OCI-LY7 (cell line): ENCODE measurements at regions not wholly inside any gene's neighbourhood (a gene's known extent, or its start where the extent isn't known, plus 50 kb on each side); places are given as distances from the start of the nearest gene placed in this dataset.

ENCODE experiments used
- BruUV-seq: library from RNA; stranded (reverse); fragments of 400-500 nt; replicated peaks from 2 replicates; lab custom pipeline; 2021; lab: Mats Ljungman, UMichigan
- CTCF ChIA-PET: fragments of 300-600 bp; sonication (Branson Sonifier 250); formaldehyde crosslinking; loops from one replicate; lab custom pipeline; 2022; ENCODE audit warnings: antibody characterized with exemption; ENCODE audit not compliant: unreplicated experiment; lab: Charles Lee
- POLR2A ChIA-PET: fragments of 300-600 bp; sonication (Branson Sonifier 250); formaldehyde crosslinking; loops from one replicate; lab custom pipeline; 2022; ENCODE audit warnings: antibody characterized with exemption; lab: Charles Lee
- DNase-seq: peaks from one replicate; pipeline ENCODE4 v3.0.0-alpha.2; 2015; ENCODE audit warnings: low spot score
- H2AFZ ChIP-seq: fragments of 200-600 bp; sonication (generic), shearing (Covaris generic); 2 replicates; pipeline ENCODE4 v1.6.1; 2014; ENCODE audit warnings: mild to moderate bottlenecking, antibody characterized with exemption, low read length, moderate library complexity
- H3K27ac ChIP-seq: fragments of 200-600 bp; sonication (generic); 2 replicates; pipeline ENCODE4 v1.5.1; 2014; ENCODE audit warnings: mixed run types, low read depth, mild to moderate bottlenecking, moderate library complexity, low read length, inconsistent platforms; ENCODE audit not compliant: poor library complexity, severe bottlenecking
- H3K36me3 ChIP-seq: fragments of 200-600 bp; sonication (generic); 2 replicates; pipeline ENCODE4 v1.6.1; 2014; ENCODE audit warnings: mild to moderate bottlenecking, antibody characterized with exemption, low read length, moderate library complexity, mixed read lengths; ENCODE audit not compliant: insufficient read depth
- H3K4me1 ChIP-seq: fragments of 200-600 bp; sonication (generic); 2 replicates; pipeline ENCODE4 v1.5.1; 2014; ENCODE audit warnings: mild to moderate bottlenecking, low read length; ENCODE audit not compliant: insufficient read depth, poor library complexity, severe bottlenecking
- H3K4me2 ChIP-seq: fragments of 200-600 bp; sonication (generic); 2 replicates; pipeline ENCODE4 v1.6.1; 2014; ENCODE audit warnings: mild to moderate bottlenecking, low read length
- H3K4me3 ChIP-seq: fragments of 200-600 bp; sonication (generic); 2 replicates; pipeline ENCODE4 v1.5.1; 2014; ENCODE audit warnings: mild to moderate bottlenecking, low read depth, low read length; ENCODE audit not compliant: poor library complexity, severe bottlenecking
- H3K79me2 ChIP-seq: fragments of 200-600 bp; sonication (generic); 2 replicates; pipeline ENCODE4 v1.6.1; 2016; ENCODE audit warnings: low read depth, mild to moderate bottlenecking, low read length, moderate library complexity, mixed read lengths; ENCODE audit not compliant: insufficient read depth
- H3K9me2 ChIP-seq: fragments of 200-600 bp; sonication (generic); 2 replicates; pipeline ENCODE4 v1.6.1; 2016; ENCODE audit warnings: mild to moderate bottlenecking, low read length, mixed read lengths; ENCODE audit not compliant: insufficient read depth
- H3K9me3 ChIP-seq: fragments of 200-600 bp; sonication (generic); 2 replicates; pipeline ENCODE4 v1.6.1; 2014; ENCODE audit warnings: mild to moderate bottlenecking, mixed run types, low read length, mixed read lengths
- H4K20me1 ChIP-seq: fragments of 200-600 bp; sonication (generic); 2 replicates; pipeline ENCODE4 v1.6.1; 2014; ENCODE audit warnings: mild to moderate bottlenecking, antibody characterized with exemption, low read length, moderate library complexity, mixed read lengths; ENCODE audit not compliant: insufficient read depth
- CTCF ChIP-seq: fragments of 200-600 bp; sonication (generic); conservative IDR thresholded peaks from 2 replicates; pipeline ENCODE4 v1.5.1; 2014; ENCODE audit warnings: mild to moderate bottlenecking, antibody characterized with exemption, low read length, moderate library complexity, mixed read lengths
- EZH2phosphoT487 ChIP-seq: fragments of 200-600 bp; sonication (generic); IDR thresholded peaks from 2 replicates; pipeline ENCODE4 v1.6.1; 2018; ENCODE audit warnings: low read depth, borderline replicate concordance, mild to moderate bottlenecking, mixed run types, antibody characterized with exemption, low read length, moderate library complexity, mixed read lengths
- intact Hi-C: fragments of 100-400 bp; cut with micrococcal nuclease; formaldehyde crosslinking; loops from one replicate; pipeline ENCODE4 v1.10.0; 2022; ENCODE audit not compliant: unreplicated experiment

GRCh38 chr3:120846073-120846472 lies 61.9 kb upstream of the STXBP5L start:
- TF ChIP-seq CTCF = no peak
- no peak for TF ChIP-seq EZH2phosphoT487
- Histone ChIP-seq H4K20me1 (no peaks in the 10 kb centered on the region), H3K4me1 (no peaks in the 10 kb centered on the region), H3K79me2 (no peaks in the 10 kb centered on the region), H3K9me2 (no peaks in the 10 kb centered on the region), H3K4me2 (no peak overlapping the region), H3K9me3 (no peaks in the 10 kb centered on the region), H2AFZ (no peak overlapping the region), H3K4me3 (no peak overlapping the region), H3K36me3 (no peaks in the 10 kb centered on the region), H3K27ac (no peak overlapping the region)
- POLR2A ChIA-PET = interaction anchor here (0.5 to 0.7 kb wide), 2 partner anchors 14 to 305 kb away, joined by 3 read pairs; no protein-coding TSS in a partner anchor
- intact Hi-C loops = no loop called here
- no peak for DNase-seq
- CTCF ChIA-PET = interaction anchor here (0.5 kb wide), 1 partner anchor 1833 kb away, joined by 3 read pairs; no protein-coding TSS in a partner anchor
- BruUV-seq = no TSS peak

- ChIA-PET CTCF (interaction anchor here (0.7 kb wide), 1 partner anchor 84 kb away, joined by 3 read pairs; no protein-coding TSS in a partner anchor), POLR2A (interaction anchor here (0.5 to 0.7 kb wide), 6 partner anchors 19 to 1641 kb away, joined by 3 to 4 read pairs (median 3); no protein-coding TSS in a partner anchor)
- no peak overlapping the region for H3K27ac ChIP-seq
Observed at GRCh38 chr3:120848503-120848902, 59.5 kb upstream of the STXBP5L start.

More at GRCh38 chr3:120848503-120848902, 59.5 kb upstream of the STXBP5L start:
- no peaks in the 10 kb centered on the region for H4K20me1 ChIP-seq
- no peaks in the 10 kb centered on the region for H3K9me3 ChIP-seq
- no peaks in the 10 kb centered on the region for H3K9me2 ChIP-seq
- H3K79me2 ChIP-seq = no peaks in the 10 kb centered on the region
- no peaks in the 10 kb centered on the region for H3K36me3 ChIP-seq
- H3K4me1 ChIP-seq = peaks cover 9% of the 10 kb centered on the region
- no peak overlapping the region for H3K4me3 ChIP-seq
- no peak overlapping the region for H2AFZ ChIP-seq
- DNase-seq = no peak
- intact Hi-C loops = no loop called here
- no peak for TF ChIP-seq CTCF
- no peak for TF ChIP-seq EZH2phosphoT487
- no TSS peak for BruUV-seq
- H3K4me2 ChIP-seq = no peak overlapping the region
